Osteocyte (in vitro differentiated cells): ENCODE measurements at regions not wholly inside any gene's neighbourhood (a gene's known extent, or its start where the extent isn't known, plus 50 kb on each side); places are given as distances from the start of the nearest gene placed in this dataset.

Experiments
- DNase-seq: peaks from one replicate; pipeline ENCODE4 v3.0.0; 2021; ENCODE audit warnings: mixed read lengths; ENCODE audit not compliant: unreplicated experiment; ENCODE audit errors: extremely low spot score
- H3K27ac Mint-ChIP-seq: one replicate; pipeline ENCODE4 v1.8.0; 2021; ENCODE audit warnings: mild to moderate bottlenecking, mixed read lengths; ENCODE audit not compliant: unreplicated experiment
- H3K27me3 Mint-ChIP-seq: one replicate; pipeline ENCODE4 v1.8.0; 2021; ENCODE audit warnings: mixed read lengths; ENCODE audit not compliant: unreplicated experiment
- H3K36me3 Mint-ChIP-seq: one replicate; pipeline ENCODE4 v1.8.0; 2021; ENCODE audit warnings: mixed read lengths; ENCODE audit not compliant: unreplicated experiment
- H3K4me1 Mint-ChIP-seq: one replicate; pipeline ENCODE4 v1.8.0; 2021; ENCODE audit warnings: mixed read lengths; ENCODE audit not compliant: unreplicated experiment
- H3K4me3 Mint-ChIP-seq: one replicate; pipeline ENCODE4 v1.8.0; 2021; ENCODE audit warnings: mild to moderate bottlenecking, moderate library complexity, mixed read lengths; ENCODE audit not compliant: unreplicated experiment
- H3K9me3 Mint-ChIP-seq: one replicate; pipeline ENCODE4 v1.8.0; 2021; ENCODE audit warnings: mixed read lengths; ENCODE audit not compliant: unreplicated experiment
- CTCF ChIP-seq: fragments of 200-600 bp; sonication (generic); IDR thresholded peaks from 2 replicates; pipeline ENCODE4 v1.5.0; 2021; ENCODE audit warnings: antibody characterized with exemption, mild to moderate bottlenecking, moderate library complexity

GRCh38 chr14:104375551-104376201 lies 203.9 kb upstream of the C14orf180 start:
- Mint-ChIP-seq H3K36me3 (no peaks in the 10 kb centered on the region), H3K27ac (no peak overlapping the region), H3K4me3 (no peak overlapping the region), H3K4me1 (no peaks in the 10 kb centered on the region), H3K27me3 (peaks cover 4% of the 10 kb centered on the region), H3K9me3 (no peaks in the 10 kb centered on the region)
- no peak for DNase-seq
- no peak for TF ChIP-seq CTCF

- no peak overlapping the region for H3K4me3 Mint-ChIP-seq
- H3K36me3 Mint-ChIP-seq = no peaks in the 10 kb centered on the region
- no peak for DNase-seq
- H3K27me3 Mint-ChIP-seq = peaks cover 4% of the 10 kb centered on the region
- no peak overlapping the region for H3K27ac Mint-ChIP-seq
- no peak for TF ChIP-seq CTCF
- no peaks in the 10 kb centered on the region for H3K4me1 Mint-ChIP-seq
- H3K9me3 Mint-ChIP-seq = peaks cover 4% of the 10 kb centered on the region
Observed at GRCh38 chr14:104376202-104377140, 203.1 kb upstream of the C14orf180 start.

- Mint-ChIP-seq H3K27ac (no peak overlapping the region), H3K4me3 (no peak overlapping the region), H3K4me1 (no peaks in the 10 kb centered on the region), H3K36me3 (no peaks in the 10 kb centered on the region), H3K9me3 (peaks cover 7% of the 10 kb centered on the region), H3K27me3 (peaks cover 4% of the 10 kb centered on the region)
- TF ChIP-seq CTCF = no peak
- no peak for DNase-seq
Observed at GRCh38 chr14:104377256-104377655, 202.3 kb upstream of the C14orf180 start.

- Mint-ChIP-seq H3K27me3 (peaks cover 4% of the 10 kb centered on the region), H3K27ac (no peak overlapping the region), H3K36me3 (no peaks in the 10 kb centered on the region), H3K4me1 (no peaks in the 10 kb centered on the region), H3K9me3 (peaks cover 7% of the 10 kb centered on the region), H3K4me3 (no peak overlapping the region)
- no peak for DNase-seq
- no peak for TF ChIP-seq CTCF
Observed at GRCh38 chr14:104378698-104379113, 200.9 kb upstream of the C14orf180 start.
